HEK293 (cell line): ENCODE measurements at regions not wholly inside any gene's neighbourhood (a gene's known extent, or its start where the extent isn't known, plus 50 kb on each side); places are given as distances from the start of the nearest gene placed in this dataset.

Experiments used
- BCL11A ChIP-seq: fragments of 450-650 bp; formaldehyde crosslinking; IDR thresholded peaks from 2 replicates; pipeline ENCODE4 v1.5.1; 2016; ENCODE audit warnings: low read depth, missing biosample characterization, missing genetic modification characterization
- ZBTB7A ChIP-seq: fragments of 450-650 bp; formaldehyde crosslinking; IDR thresholded peaks from 2 replicates; pipeline ENCODE4 v1.5.1; 2016; ENCODE audit warnings: low read depth, missing biosample characterization, missing genetic modification characterization
- ZNF239 ChIP-seq: fragments of 450-650 bp; formaldehyde crosslinking; IDR thresholded peaks from 2 replicates; pipeline ENCODE4 v1.5.1; 2016; ENCODE audit warnings: missing biosample characterization, missing genetic modification characterization
- ZNF792 ChIP-seq: fragments of 450-650 bp; formaldehyde crosslinking; IDR thresholded peaks from 2 replicates; pipeline ENCODE4 v1.5.1; 2016; ENCODE audit warnings: missing biosample characterization, missing genetic modification characterization

DNA sequence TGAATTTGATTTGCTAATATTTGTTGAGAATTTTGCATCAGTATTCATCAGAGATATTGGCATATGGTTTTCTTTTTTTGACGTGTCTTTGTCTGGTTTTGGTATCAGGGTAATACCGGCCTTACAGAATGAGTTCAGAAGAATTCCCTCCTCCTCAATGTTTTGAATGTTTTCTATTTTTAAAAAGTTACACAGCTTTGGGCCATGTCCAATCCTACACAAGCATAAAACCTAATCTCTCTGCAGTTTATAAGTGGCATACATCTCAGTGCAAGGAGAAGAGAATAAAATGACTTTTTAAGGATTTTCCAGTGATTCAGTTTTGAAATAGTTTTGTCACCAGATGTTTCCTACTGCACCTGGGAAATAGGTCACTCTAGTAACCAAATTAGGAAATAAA, 185.5 kb downstream of the COL12A1 start:
- TF ChIP-seq ZNF239 (tag by site-specific recombination): no peak
- TF ChIP-seq ZNF792 (tag by site-specific recombination): no peak
- no peak for TF ChIP-seq BCL11A (tag by site-specific recombination)
- TF ChIP-seq ZBTB7A: no peak
